HEK293 (cell line): ENCODE measurements at regions not wholly inside any gene's neighbourhood (a gene's known extent, or its start where the extent isn't known, plus 50 kb on each side); places are given as distances from the start of the nearest gene placed in this dataset.

Source experiments
- CTCF ChIA-PET: fragments of 350-600 bp; formaldehyde crosslinking; extraction: SDS; loops from one replicate; lab custom pipeline; 2021; ENCODE audit warnings: antibody characterized with exemption; lab: Yijun Ruan, JAX
- POLR2A ChIA-PET: fragments of 300-600 bp; formaldehyde crosslinking; extraction: SDS; loops from one replicate; lab custom pipeline; 2020; ENCODE audit warnings: antibody characterized with exemption, inconsistent platforms; lab: Yijun Ruan, JAX
- H3K27ac ChIP-seq: fragments of 200-500 bp; sonication (Bioruptor generic); 2 replicates; pipeline ENCODE4 v1.5.1; 2014; ENCODE audit warnings: low read depth, low read length, control low read depth, inconsistent platforms; ENCODE audit errors: extremely low read depth
- H3K36me3 ChIP-seq, 2 experiments: fragments of 200-500 bp in 1 of 2; sonication (Bioruptor generic) in 1 of 2; 1 replicate in 1 of 2; 2 replicates in 1 of 2; pipeline ENCODE4 v1.5.1; 2014 to 2017; ENCODE audit warnings: inconsistent platforms in 2 of 2, low read length in 2 of 2; ENCODE audit not compliant: control insufficient read depth in 2 of 2, insufficient read depth in 1 of 2
- H3K4me1 ChIP-seq: fragments of 200-500 bp; sonication (Bioruptor generic); 2 replicates; pipeline ENCODE4 v1.5.1; 2014; ENCODE audit warnings: mild to moderate bottlenecking, low read length, inconsistent platforms; ENCODE audit not compliant: control insufficient read depth, insufficient read depth
- H3K4me3 ChIP-seq: 2 replicates; pipeline ENCODE4 v1.5.1; 2011; ENCODE audit warnings: low read depth, mild to moderate bottlenecking, control low read depth, low read length, moderate library complexity
- H3K9me3 ChIP-seq: fragments of 200-500 bp; sonication (Bioruptor generic); 2 replicates; pipeline ENCODE4 v1.5.1; 2014; ENCODE audit warnings: low read depth, low read length, inconsistent platforms; ENCODE audit not compliant: control insufficient read depth, insufficient read depth
- EGR2 ChIP-seq: fragments of 450-650 bp; formaldehyde crosslinking; IDR thresholded peaks from 2 replicates; pipeline ENCODE4 v1.5.1; 2016; ENCODE audit warnings: low read depth, missing biosample characterization, missing genetic modification characterization
- IKZF3 ChIP-seq: fragments of 450-650 bp; IDR thresholded peaks from 2 replicates; pipeline ENCODE4 v1.5.0; 2018; ENCODE audit warnings: missing biosample characterization, mild to moderate bottlenecking, missing genetic modification characterization, moderate library complexity
- MEIS1 ChIP-seq: sonication (generic); formaldehyde crosslinking; IDR thresholded peaks from 2 replicates; pipeline ENCODE4 v1.8.1; 2022; ENCODE audit warnings: missing genetic modification reagents, mild to moderate bottlenecking, borderline replicate concordance
- RBAK ChIP-seq: fragments of 450-650 bp; formaldehyde crosslinking; IDR thresholded peaks from 2 replicates; pipeline ENCODE4 v1.5.1; 2016; ENCODE audit warnings: missing biosample characterization, missing genetic modification characterization
- SETDB1 ChIP-seq: IDR thresholded peaks from one replicate; pipeline ENCODE4 v1.6.1; 2017; ENCODE audit warnings: mild to moderate bottlenecking, low read length, moderate library complexity, mixed read lengths; ENCODE audit not compliant: insufficient read length
- WT1 ChIP-seq: fragments of 450-650 bp; formaldehyde crosslinking; IDR thresholded peaks from 2 replicates; pipeline ENCODE4 v1.5.1; 2016; ENCODE audit warnings: missing biosample characterization, missing genetic modification characterization
- ZBTB44 ChIP-seq: fragments of 450-650 bp; IDR thresholded peaks from 2 replicates; pipeline ENCODE4 v1.5.1; 2018; ENCODE audit warnings: missing biosample characterization, mild to moderate bottlenecking, missing genetic modification characterization
- ZBTB48 ChIP-seq: fragments of 450-650 bp; formaldehyde crosslinking; IDR thresholded peaks from 2 replicates; pipeline ENCODE4 v1.5.1; 2016; ENCODE audit warnings: missing biosample characterization, missing genetic modification characterization
- ZNF114 ChIP-seq: fragments of 450-650 bp; formaldehyde crosslinking; IDR thresholded peaks from 2 replicates; pipeline ENCODE4 v1.5.0; 2017; ENCODE audit warnings: missing biosample characterization, missing genetic modification characterization
- ZNF174 ChIP-seq: fragments of 450-650 bp; formaldehyde crosslinking; IDR thresholded peaks from 2 replicates; pipeline ENCODE4 v1.5.0; 2017; ENCODE audit warnings: missing biosample characterization, mild to moderate bottlenecking, missing genetic modification characterization
- ZNF548 ChIP-seq: fragments of 450-650 bp; formaldehyde crosslinking; IDR thresholded peaks from 2 replicates; pipeline ENCODE4 v1.5.1; 2016; ENCODE audit warnings: missing biosample characterization, missing genetic modification characterization
- ZNF555 ChIP-seq: fragments of 450-650 bp; formaldehyde crosslinking; conservative IDR thresholded peaks from 2 replicates; pipeline ENCODE4 v1.5.1; 2017; ENCODE audit warnings: missing biosample characterization, mild to moderate bottlenecking, missing genetic modification characterization, inconsistent platforms
- ZNF596 ChIP-seq: fragments of 450-650 bp; IDR thresholded peaks from 2 replicates; pipeline ENCODE4 v1.5.0; 2018; ENCODE audit warnings: missing biosample characterization, mild to moderate bottlenecking, missing genetic modification characterization, moderate library complexity
- ZNF621 ChIP-seq: fragments of 450-650 bp; formaldehyde crosslinking; IDR thresholded peaks from 2 replicates; pipeline ENCODE4 v1.5.1; 2017; ENCODE audit warnings: missing biosample characterization, missing genetic modification characterization
- ZNF629 ChIP-seq: fragments of 450-650 bp; formaldehyde crosslinking; IDR thresholded peaks from 2 replicates; pipeline ENCODE4 v1.5.1; 2017; ENCODE audit warnings: missing biosample characterization, missing genetic modification characterization
- ZNF670 ChIP-seq: fragments of 450-650 bp; formaldehyde crosslinking; IDR thresholded peaks from 2 replicates; pipeline ENCODE4 v1.5.1; 2016; ENCODE audit warnings: missing biosample characterization, missing genetic modification characterization, low read depth
- ZNF791 ChIP-seq: fragments of 450-650 bp; formaldehyde crosslinking; IDR thresholded peaks from 2 replicates; pipeline ENCODE4 v1.5.1; 2016; ENCODE audit warnings: missing biosample characterization, missing genetic modification characterization
- ZSCAN30 ChIP-seq: fragments of 450-650 bp; IDR thresholded peaks from 2 replicates; pipeline ENCODE4 v1.5.1; 2018; ENCODE audit warnings: missing biosample characterization, mild to moderate bottlenecking, missing genetic modification characterization, moderate library complexity
- ZSCAN5A ChIP-seq: fragments of 450-650 bp; formaldehyde crosslinking; IDR thresholded peaks from 2 replicates; pipeline ENCODE4 v1.5.1; 2016; ENCODE audit warnings: missing biosample characterization, missing genetic modification characterization
- TF ChIP-seq, protein P1 (sequence below): fragments of 450-650 bp; formaldehyde crosslinking; IDR thresholded peaks from 2 replicates; pipeline ENCODE4 v1.5.1; 2017; ENCODE audit warnings: missing biosample characterization, missing genetic modification characterization
- TF ChIP-seq, protein P2 (sequence below): fragments of 450-650 bp; formaldehyde crosslinking; IDR thresholded peaks from 2 replicates; pipeline ENCODE4 v1.5.1; 2016; ENCODE audit warnings: missing biosample characterization, missing genetic modification characterization
- TF ChIP-seq, protein P3 (sequence below): fragments of 450-650 bp; formaldehyde crosslinking; IDR thresholded peaks from 2 replicates; pipeline ENCODE4 v1.5.1; 2016; ENCODE audit warnings: missing biosample characterization, missing genetic modification characterization

- Histone ChIP-seq H3K9me3 (no peaks in the 10 kb centered on the region), H3K36me3 (no peaks in the 10 kb centered on the region), H3K4me1 (no peaks in the 10 kb centered on the region), H3K27ac (no peak overlapping the region), H3K4me3 (no peak overlapping the region)
- ChIA-PET CTCF (interaction anchor here (0.6 kb wide), 1 partner anchor 841 kb away, joined by 3 read pairs; no protein-coding TSS in a partner anchor), POLR2A (no interaction called here)
- TF ChIP-seq WT1 (tag by site-specific recombination) (no peak), ZNF114 (no peak), ZNF174 (no peak), ZBTB48 (no peak), RBAK (tag by site-specific recombination) (no peak)
Observed at GRCh38 chr5:114859438-114859735, 310.3 kb downstream of the TRIM36 start.

DNA sequence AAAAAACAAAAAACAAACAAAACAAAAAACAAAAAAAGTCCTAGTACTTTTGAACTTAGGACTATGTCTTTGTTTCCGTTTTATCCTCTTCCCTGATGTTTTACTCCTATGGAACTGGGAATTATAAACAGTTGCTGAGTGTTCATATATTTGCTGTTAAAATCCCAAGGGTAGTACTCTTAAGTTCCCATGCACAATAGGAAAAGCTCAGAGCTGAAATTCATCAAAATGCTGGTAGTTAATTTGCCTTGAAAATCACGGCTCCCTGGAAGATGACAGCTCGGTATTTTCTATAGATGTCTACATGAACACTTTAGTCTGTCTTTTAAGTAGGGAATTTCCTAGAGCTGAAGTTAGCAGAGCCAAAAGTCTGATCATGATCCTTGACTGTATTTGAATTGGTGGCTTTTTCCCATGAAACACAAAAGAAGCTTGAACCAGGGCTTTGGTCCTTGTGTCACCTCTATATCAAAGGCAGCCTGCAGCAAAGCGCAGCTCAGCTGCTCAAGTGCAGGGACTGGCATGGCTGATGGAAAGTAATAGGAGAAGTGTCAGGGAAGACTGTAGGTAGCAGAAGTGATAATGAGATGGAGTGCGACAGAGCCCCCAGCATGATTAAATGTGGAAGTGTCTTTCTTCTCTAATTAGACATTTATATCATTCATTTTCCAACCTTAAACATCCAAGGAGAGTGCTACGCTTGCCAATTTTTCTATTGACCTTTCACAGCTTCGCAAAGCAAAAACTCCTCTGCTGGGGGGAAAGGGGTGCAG, 310.9 kb downstream of the TRIM36 start:
- Histone ChIP-seq H3K36me3 (no peaks in the 10 kb centered on the region), H3K27ac (no peak overlapping the region)
- POLR2A ChIA-PET, result no interaction called here

More for the DNA sequence above, 310.9 kb downstream of the TRIM36 start:
- no peak overlapping the region for H3K4me3 ChIP-seq
- H3K4me1 ChIP-seq, result no peaks in the 10 kb centered on the region
- no peaks in the 10 kb centered on the region for H3K9me3 ChIP-seq
- CTCF ChIA-PET, result interaction anchor here (0.6 kb wide), 1 partner anchor 842 kb away, joined by 3 read pairs; no protein-coding TSS in a partner anchor
- no peak for TF ChIP-seq ZNF596 (tag by site-specific recombination)
- TF ChIP-seq ZSCAN5A, result no peak
- no peak for TF ChIP-seq EGR2 (tag by site-specific recombination)
- no peak for TF ChIP-seq ZNF670 (tag by site-specific recombination)
- TF ChIP-seq, protein P1, sequence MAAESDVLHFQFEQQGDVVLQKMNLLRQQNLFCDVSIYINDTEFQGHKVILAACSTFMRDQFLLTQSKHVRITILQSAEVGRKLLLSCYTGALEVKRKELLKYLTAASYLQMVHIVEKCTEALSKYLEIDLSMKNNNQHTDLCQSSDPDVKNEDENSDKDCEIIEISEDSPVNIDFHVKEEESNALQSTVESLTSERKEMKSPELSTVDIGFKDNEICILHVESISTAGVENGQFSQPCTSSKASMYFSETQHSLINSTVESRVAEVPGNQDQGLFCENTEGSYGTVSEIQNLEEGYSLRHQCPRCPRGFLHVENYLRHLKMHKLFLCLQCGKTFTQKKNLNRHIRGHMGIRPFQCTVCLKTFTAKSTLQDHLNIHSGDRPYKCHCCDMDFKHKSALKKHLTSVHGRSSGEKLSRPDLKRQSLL, result no peak
- TF ChIP-seq, protein P2, sequence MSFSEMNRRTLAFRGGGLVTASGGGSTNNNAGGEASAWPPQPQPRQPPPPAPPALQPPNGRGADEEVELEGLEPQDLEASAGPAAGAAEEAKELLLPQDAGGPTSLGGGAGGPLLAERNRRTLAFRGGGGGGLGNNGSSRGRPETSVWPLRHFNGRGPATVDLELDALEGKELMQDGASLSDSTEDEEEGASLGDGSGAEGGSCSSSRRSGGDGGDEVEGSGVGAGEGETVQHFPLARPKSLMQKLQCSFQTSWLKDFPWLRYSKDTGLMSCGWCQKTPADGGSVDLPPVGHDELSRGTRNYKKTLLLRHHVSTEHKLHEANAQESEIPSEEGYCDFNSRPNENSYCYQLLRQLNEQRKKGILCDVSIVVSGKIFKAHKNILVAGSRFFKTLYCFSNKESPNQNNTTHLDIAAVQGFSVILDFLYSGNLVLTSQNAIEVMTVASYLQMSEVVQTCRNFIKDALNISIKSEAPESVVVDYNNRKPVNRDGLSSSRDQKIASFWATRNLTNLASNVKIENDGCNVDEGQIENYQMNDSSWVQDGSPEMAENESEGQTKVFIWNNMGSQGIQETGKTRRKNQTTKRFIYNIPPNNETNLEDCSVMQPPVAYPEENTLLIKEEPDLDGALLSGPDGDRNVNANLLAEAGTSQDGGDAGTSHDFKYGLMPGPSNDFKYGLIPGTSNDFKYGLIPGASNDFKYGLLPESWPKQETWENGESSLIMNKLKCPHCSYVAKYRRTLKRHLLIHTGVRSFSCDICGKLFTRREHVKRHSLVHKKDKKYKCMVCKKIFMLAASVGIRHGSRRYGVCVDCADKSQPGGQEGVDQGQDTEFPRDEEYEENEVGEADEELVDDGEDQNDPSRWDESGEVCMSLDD (tag by site-specific recombination), result no peak
- no peak for TF ChIP-seq ZSCAN30 (tag by site-specific recombination)
- TF ChIP-seq ZNF548 (tag by site-specific recombination), result no peak
- TF ChIP-seq, protein P3, sequence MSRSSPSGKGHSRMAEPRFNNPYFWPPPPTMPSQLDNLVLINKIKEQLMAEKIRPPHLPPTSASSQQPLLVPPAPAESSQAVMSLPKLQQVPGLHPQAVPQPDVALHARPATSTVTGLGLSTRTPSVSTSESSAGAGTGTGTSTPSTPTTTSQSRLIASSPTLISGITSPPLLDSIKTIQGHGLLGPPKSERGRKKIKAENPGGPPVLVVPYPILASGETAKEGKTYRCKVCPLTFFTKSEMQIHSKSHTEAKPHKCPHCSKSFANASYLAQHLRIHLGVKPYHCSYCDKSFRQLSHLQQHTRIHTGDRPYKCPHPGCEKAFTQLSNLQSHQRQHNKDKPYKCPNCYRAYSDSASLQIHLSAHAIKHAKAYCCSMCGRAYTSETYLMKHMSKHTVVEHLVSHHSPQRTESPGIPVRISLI (tag by site-specific recombination), result no peak
- TF ChIP-seq ZBTB44 (tag by site-specific recombination), result no peak
- TF ChIP-seq ZNF629 (tag by site-specific recombination), result no peak
- TF ChIP-seq ZNF791 (tag by site-specific recombination), result no peak
- no peak for TF ChIP-seq IKZF3 (tag by site-specific recombination)
- no peak for TF ChIP-seq ZNF621 (tag by site-specific recombination)
- no peak for TF ChIP-seq MEIS1 (CRISPR knock-in tag)
- TF ChIP-seq ZNF555 (tag by site-specific recombination), result no peak
- TF ChIP-seq SETDB1, result no peak
